ENCODE measurements at regions not wholly inside any gene's neighbourhood (a gene's known extent, or its start where the extent isn't known, plus 50 kb on each side); places are given as distances from the start of the nearest gene placed in this dataset.

DNA sequence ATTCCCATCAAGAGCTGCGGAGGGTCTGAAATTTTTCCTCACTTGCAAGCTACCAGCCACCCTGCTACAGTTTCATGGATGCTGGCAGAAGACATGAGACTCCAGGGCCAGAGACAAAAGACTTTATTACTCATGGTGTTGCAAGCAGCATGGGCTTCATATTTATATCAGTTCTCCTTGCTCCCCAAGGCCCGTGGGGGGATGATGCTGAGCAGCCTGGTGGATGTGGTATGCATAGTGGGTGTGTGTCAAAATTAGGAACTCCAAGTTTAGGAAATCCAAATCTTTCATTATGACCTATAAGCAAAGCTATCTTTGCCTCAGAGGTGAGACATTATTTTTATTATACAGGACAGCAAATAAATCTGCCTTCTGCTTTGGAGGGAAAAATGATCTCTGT lies 105.7 kb upstream of the ALDH1B1 start:
- TF ChIP-seq CBFB (CRISPR knock-in tag; IDR thresholded peaks at IDR 0.05; ENCODE audit: low read depth) (no peak), NR2C2 (CRISPR knock-in tag; IDR thresholded peaks at IDR 0.05) (no peak), JUN (CRISPR knock-in tag; IDR thresholded peaks at IDR 0.05) (no peak), SP1 (CRISPR knock-in tag; conservative IDR thresholded peaks at IDR 0.05) (no peak), RELA (CRISPR knock-in tag; IDR thresholded peaks at IDR 0.05; ENCODE audit: borderline replicate concordance) (no peak), ZBTB21 (CRISPR knock-in tag; IDR thresholded peaks at IDR 0.05; ENCODE audit: borderline replicate concordance) (no peak), TCF7 (CRISPR knock-in tag; IDR thresholded peaks at IDR 0.05; ENCODE audit: low read depth) (no peak)
- TF ChIP-seq, protein P1, sequence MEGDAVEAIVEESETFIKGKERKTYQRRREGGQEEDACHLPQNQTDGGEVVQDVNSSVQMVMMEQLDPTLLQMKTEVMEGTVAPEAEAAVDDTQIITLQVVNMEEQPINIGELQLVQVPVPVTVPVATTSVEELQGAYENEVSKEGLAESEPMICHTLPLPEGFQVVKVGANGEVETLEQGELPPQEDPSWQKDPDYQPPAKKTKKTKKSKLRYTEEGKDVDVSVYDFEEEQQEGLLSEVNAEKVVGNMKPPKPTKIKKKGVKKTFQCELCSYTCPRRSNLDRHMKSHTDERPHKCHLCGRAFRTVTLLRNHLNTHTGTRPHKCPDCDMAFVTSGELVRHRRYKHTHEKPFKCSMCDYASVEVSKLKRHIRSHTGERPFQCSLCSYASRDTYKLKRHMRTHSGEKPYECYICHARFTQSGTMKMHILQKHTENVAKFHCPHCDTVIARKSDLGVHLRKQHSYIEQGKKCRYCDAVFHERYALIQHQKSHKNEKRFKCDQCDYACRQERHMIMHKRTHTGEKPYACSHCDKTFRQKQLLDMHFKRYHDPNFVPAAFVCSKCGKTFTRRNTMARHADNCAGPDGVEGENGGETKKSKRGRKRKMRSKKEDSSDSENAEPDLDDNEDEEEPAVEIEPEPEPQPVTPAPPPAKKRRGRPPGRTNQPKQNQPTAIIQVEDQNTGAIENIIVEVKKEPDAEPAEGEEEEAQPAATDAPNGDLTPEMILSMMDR (IDR thresholded peaks at IDR 0.05), result no peak
- TF ChIP-seq, protein P2, sequence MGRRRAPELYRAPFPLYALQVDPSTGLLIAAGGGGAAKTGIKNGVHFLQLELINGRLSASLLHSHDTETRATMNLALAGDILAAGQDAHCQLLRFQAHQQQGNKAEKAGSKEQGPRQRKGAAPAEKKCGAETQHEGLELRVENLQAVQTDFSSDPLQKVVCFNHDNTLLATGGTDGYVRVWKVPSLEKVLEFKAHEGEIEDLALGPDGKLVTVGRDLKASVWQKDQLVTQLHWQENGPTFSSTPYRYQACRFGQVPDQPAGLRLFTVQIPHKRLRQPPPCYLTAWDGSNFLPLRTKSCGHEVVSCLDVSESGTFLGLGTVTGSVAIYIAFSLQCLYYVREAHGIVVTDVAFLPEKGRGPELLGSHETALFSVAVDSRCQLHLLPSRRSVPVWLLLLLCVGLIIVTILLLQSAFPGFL (CRISPR knock-in tag; IDR thresholded peaks at IDR 0.05; ENCODE audit: borderline replicate concordance), result no peak

All from WTC11 (cell line).